ENCODE measurements at regions not wholly inside any gene's neighbourhood (a gene's known extent, or its start where the extent isn't known, plus 50 kb on each side); places are given as distances from the start of the nearest gene placed in this dataset.

DNA sequence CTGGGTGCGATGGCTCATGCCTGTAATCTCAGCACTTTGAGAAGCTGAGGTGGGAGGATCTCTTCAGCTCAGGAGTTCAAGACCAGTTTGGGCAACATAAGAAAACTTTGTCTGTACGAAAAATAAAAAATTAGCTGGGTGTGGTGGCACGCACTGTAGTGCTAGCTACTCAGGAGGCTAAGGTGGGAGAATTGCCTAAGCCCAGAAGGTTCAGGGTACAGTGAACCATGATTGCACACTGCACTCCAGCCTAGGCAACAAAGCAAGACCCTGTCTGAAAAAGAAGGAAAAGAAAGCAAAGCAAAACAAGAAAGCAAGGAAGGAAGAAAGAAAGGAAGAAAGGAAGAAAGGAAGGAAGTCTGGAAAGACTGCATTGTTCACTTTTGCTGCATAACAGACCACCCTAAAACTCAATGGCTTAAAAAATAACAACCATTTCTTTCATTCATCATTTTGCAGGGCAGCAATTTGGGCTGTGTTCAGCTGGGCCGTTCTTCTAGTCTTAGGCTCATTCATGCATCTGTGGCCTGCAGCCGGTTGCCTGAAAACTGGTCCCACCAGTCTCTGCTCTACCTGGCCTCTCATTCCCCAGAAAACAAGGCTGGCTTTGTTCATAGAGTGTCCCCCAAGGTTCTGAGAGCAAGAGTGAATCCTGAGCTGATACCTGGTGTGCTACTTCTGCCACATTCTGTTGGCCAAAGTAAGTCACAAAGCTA, 82.4 kb upstream of the MIER3 start:
- no peak for DNase-seq (ENCODE audit: low spot score)
- no TSS peak for BruUV-seq (replicated peaks)
- Histone ChIP-seq H4K20me1 (ENCODE audit: insufficient read depth, low read length) (no peaks in the 10 kb centered on the region), H3K4me1 (ENCODE audit: insufficient read depth, low read length, poor library complexity, severe bottlenecking) (peaks cover 29% of the 10 kb centered on the region), H3K4me3 (ENCODE audit: low read depth, low read length, poor library complexity, severe bottlenecking) (no peak overlapping the region), H3K36me3 (ENCODE audit: insufficient read depth, low read length) (no peaks in the 10 kb centered on the region), H3K9me2 (ENCODE audit: insufficient read depth, low read length) (no peaks in the 10 kb centered on the region), H3K27ac (ENCODE audit: low read depth, low read length, poor library complexity, severe bottlenecking) (no peak overlapping the region), H3K9me3 (ENCODE audit: low read length) (no peaks in the 10 kb centered on the region), H3K79me2 (ENCODE audit: insufficient read depth, low read depth, low read length) (no peaks in the 10 kb centered on the region), H2AFZ (ENCODE audit: low read length) (no peak overlapping the region), H3K4me2 (ENCODE audit: low read length) (no peak overlapping the region)
- POLR2A ChIA-PET, result interaction anchor here (0.6 kb wide), 1 partner anchor 157 kb away, joined by 3 read pairs; no protein-coding TSS in a partner anchor
- intact Hi-C loops (cut with micrococcal nuclease; ENCODE audit: unreplicated experiment), result no loop called here
- TF ChIP-seq EZH2phosphoT487 (IDR thresholded peaks at IDR 0.05; ENCODE audit: borderline replicate concordance, low read depth, low read length), result no peak
- TF ChIP-seq, protein P1, sequence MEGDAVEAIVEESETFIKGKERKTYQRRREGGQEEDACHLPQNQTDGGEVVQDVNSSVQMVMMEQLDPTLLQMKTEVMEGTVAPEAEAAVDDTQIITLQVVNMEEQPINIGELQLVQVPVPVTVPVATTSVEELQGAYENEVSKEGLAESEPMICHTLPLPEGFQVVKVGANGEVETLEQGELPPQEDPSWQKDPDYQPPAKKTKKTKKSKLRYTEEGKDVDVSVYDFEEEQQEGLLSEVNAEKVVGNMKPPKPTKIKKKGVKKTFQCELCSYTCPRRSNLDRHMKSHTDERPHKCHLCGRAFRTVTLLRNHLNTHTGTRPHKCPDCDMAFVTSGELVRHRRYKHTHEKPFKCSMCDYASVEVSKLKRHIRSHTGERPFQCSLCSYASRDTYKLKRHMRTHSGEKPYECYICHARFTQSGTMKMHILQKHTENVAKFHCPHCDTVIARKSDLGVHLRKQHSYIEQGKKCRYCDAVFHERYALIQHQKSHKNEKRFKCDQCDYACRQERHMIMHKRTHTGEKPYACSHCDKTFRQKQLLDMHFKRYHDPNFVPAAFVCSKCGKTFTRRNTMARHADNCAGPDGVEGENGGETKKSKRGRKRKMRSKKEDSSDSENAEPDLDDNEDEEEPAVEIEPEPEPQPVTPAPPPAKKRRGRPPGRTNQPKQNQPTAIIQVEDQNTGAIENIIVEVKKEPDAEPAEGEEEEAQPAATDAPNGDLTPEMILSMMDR (conservative IDR thresholded peaks at IDR 0.05; ENCODE audit: low read length), result no peak
- CTCF ChIA-PET (ENCODE audit: unreplicated experiment), result no interaction called here

GRCh38 chr5:57035955-57036354, 84.0 kb upstream of the MIER3 start:
- no TSS peak for BruUV-seq (replicated peaks)
- POLR2A ChIA-PET, result interaction anchor here (0.6 kb wide), 1 partner anchor 138 kb away, joined by 6 read pairs; the partner anchor contains the start of gene GPBP1
- H3K4me3 ChIP-seq (ENCODE audit: low read depth, low read length, poor library complexity, severe bottlenecking), result no peak overlapping the region

DNA sequence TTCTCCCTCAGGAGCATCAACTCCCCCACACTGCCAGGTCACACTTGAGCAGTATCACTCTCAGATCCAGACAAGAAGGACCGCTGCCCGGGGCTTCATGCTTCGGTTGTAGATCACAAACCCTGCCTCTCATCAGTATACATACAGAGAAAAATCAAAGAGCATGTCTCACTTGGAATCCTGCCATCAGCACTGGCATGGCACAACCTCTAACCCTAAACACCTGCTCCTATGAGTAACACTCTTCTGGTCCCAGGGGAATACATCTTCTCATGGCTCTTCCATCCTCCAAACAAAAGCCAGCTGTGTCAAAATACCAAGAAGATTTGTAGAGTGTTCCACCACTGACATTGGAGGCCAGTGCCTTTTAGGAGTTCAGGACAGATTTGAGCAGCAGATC, 84.8 kb upstream of the MIER3 start:
- CTCF ChIA-PET (ENCODE audit: unreplicated experiment), result no interaction called here
- POLR2A ChIA-PET, result no interaction called here
- H3K36me3 ChIP-seq (ENCODE audit: insufficient read depth, low read length), result no peaks in the 10 kb centered on the region

More at GRCh38 chr5:57035955-57036354, 84.0 kb upstream of the MIER3 start:
- no peak for TF ChIP-seq EZH2phosphoT487 (IDR thresholded peaks at IDR 0.05; ENCODE audit: borderline replicate concordance, low read depth, low read length)
- TF ChIP-seq, protein P1 (conservative IDR thresholded peaks at IDR 0.05; ENCODE audit: low read length), result no peak
- H3K9me2 ChIP-seq (ENCODE audit: insufficient read depth, low read length), result no peaks in the 10 kb centered on the region
- no peaks in the 10 kb centered on the region for H4K20me1 ChIP-seq (ENCODE audit: insufficient read depth, low read length)
- no peak overlapping the region for H3K27ac ChIP-seq (ENCODE audit: low read depth, low read length, poor library complexity, severe bottlenecking)
- no peak for DNase-seq (ENCODE audit: low spot score)
- no peaks in the 10 kb centered on the region for H3K79me2 ChIP-seq (ENCODE audit: insufficient read depth, low read depth, low read length)
- no peak overlapping the region for H3K4me2 ChIP-seq (ENCODE audit: low read length)
- CTCF ChIA-PET (ENCODE audit: unreplicated experiment), result no interaction called here
- no peak overlapping the region for H2AFZ ChIP-seq (ENCODE audit: low read length)
- H3K9me3 ChIP-seq (ENCODE audit: low read length), result no peaks in the 10 kb centered on the region
- H3K36me3 ChIP-seq (ENCODE audit: insufficient read depth, low read length), result no peaks in the 10 kb centered on the region
- H3K4me1 ChIP-seq (ENCODE audit: insufficient read depth, low read length, poor library complexity, severe bottlenecking), result peaks cover 14% of the 10 kb centered on the region
- intact Hi-C loops (cut with micrococcal nuclease; ENCODE audit: unreplicated experiment), result no loop called here

More for the DNA sequence above, 84.8 kb upstream of the MIER3 start:
- DNase-seq (ENCODE audit: low spot score), result peak; percentile 5
- H3K79me2 ChIP-seq (ENCODE audit: insufficient read depth, low read depth, low read length), result no peaks in the 10 kb centered on the region
- BruUV-seq (replicated peaks), result no TSS peak
- H2AFZ ChIP-seq (ENCODE audit: low read length), result no peak overlapping the region
- no peak overlapping the region for H3K4me2 ChIP-seq (ENCODE audit: low read length)
- intact Hi-C loops (cut with micrococcal nuclease; ENCODE audit: unreplicated experiment), result no loop called here
- no peaks in the 10 kb centered on the region for H3K9me3 ChIP-seq (ENCODE audit: low read length)
- H3K4me1 ChIP-seq (ENCODE audit: insufficient read depth, low read length, poor library complexity, severe bottlenecking), result peaks cover 6% of the 10 kb centered on the region
- TF ChIP-seq EZH2phosphoT487 (IDR thresholded peaks at IDR 0.05; ENCODE audit: borderline replicate concordance, low read depth, low read length), result no peak
- TF ChIP-seq, protein P1 (conservative IDR thresholded peaks at IDR 0.05; ENCODE audit: low read length), result no peak
- no peaks in the 10 kb centered on the region for H3K9me2 ChIP-seq (ENCODE audit: insufficient read depth, low read length)
- H4K20me1 ChIP-seq (ENCODE audit: insufficient read depth, low read length), result no peaks in the 10 kb centered on the region
- no peak overlapping the region for H3K27ac ChIP-seq (ENCODE audit: low read depth, low read length, poor library complexity, severe bottlenecking)
- H3K4me3 ChIP-seq (ENCODE audit: low read depth, low read length, poor library complexity, severe bottlenecking), result no peak overlapping the region

Measured in OCI-LY7 (cell line).